ENCODE measurements at regions not wholly inside any gene's neighbourhood (a gene's known extent, or its start where the extent isn't known, plus 50 kb on each side); places are given as distances from the start of the nearest gene placed in this dataset.

GRCh38 chr2:65790676-65790935, 358.2 kb upstream of the SPRED2 start:
- TF ChIP-seq POLR2A (IDR thresholded peaks at IDR 0.05) (no peak), CTCF (IDR thresholded peaks at IDR 0.05) (no peak)
- Histone ChIP-seq H3K36me3 (replicated peaks in 1 of 2; ENCODE audit: insufficient read depth in 1 of 2, low read depth in 2 of 2) (no peaks in the 10 kb centered on the region), H3K27ac (no peak overlapping the region), H3K27me3 (no peaks in the 10 kb centered on the region), H3K4me3 (no peak overlapping the region), H3K4me1 (no peaks in the 10 kb centered on the region), H3K9me3 (no peaks in the 10 kb centered on the region)
- intact Hi-C loops (cut with DNase I): no loop called here
- DNase-seq (no peak), ATAC-seq (no peak)
- WGBS, 2 donors: 57 to 80% methylated on average over 2 of the region's 2 CpGs

- Histone ChIP-seq H3K9me3 (no peaks in the 10 kb centered on the region), H3K27me3 (no peaks in the 10 kb centered on the region), H3K4me1 (no peaks in the 10 kb centered on the region), H3K36me3 (replicated peaks in 1 of 2; ENCODE audit: insufficient read depth in 1 of 2, low read depth in 2 of 2) (no peaks in the 10 kb centered on the region), H3K4me3 (no peak overlapping the region), H3K27ac (no peak overlapping the region)
- no peak for DNase-seq
- ATAC-seq: no peak
- TF ChIP-seq CTCF (IDR thresholded peaks at IDR 0.05) (no peak), POLR2A (IDR thresholded peaks at IDR 0.05) (no peak)
- 83 to 87% methylated on average over 29 to 30 of the region's 30 CpGs for WGBS, 2 donors
- intact Hi-C loops (cut with DNase I): no loop called here
Observed at GRCh38 chr2:65789923-65790675, 357.7 kb upstream of the SPRED2 start.

- Histone ChIP-seq H3K36me3 (replicated peaks in 1 of 2; ENCODE audit: insufficient read depth in 1 of 2, low read depth in 2 of 2) (no peaks in the 10 kb centered on the region), H3K27ac (no peak overlapping the region), H3K27me3 (no peaks in the 10 kb centered on the region), H3K4me1 (no peaks in the 10 kb centered on the region), H3K4me3 (no peak overlapping the region), H3K9me3 (no peaks in the 10 kb centered on the region)
- 60 to 67% methylated on average over 5 of the region's 5 CpGs for WGBS, 2 donors
- ATAC-seq (no peak), DNase-seq (no peak)
- TF ChIP-seq POLR2A (IDR thresholded peaks at IDR 0.05) (no peak), CTCF (IDR thresholded peaks at IDR 0.05) (no peak)
- intact Hi-C loops (cut with DNase I): no loop called here
Observed at GRCh38 chr2:65788556-65788955, 356.2 kb upstream of the SPRED2 start.

GRCh38 chr2:65786765-65787164, 354.4 kb upstream of the SPRED2 start:
- DNase-seq (no peak), ATAC-seq (no peak)
- 53 to 65% methylated on average over 1 of the region's 1 CpG for WGBS, 2 donors
- no peaks in the 10 kb centered on the region for H3K27me3 ChIP-seq
- H3K36me3 ChIP-seq (replicated peaks in 1 of 2; ENCODE audit: insufficient read depth in 1 of 2, low read depth in 2 of 2): no peaks in the 10 kb centered on the region
- H3K27ac ChIP-seq: no peak overlapping the region
- TF ChIP-seq CTCF (IDR thresholded peaks at IDR 0.05): no peak
- TF ChIP-seq POLR2A (IDR thresholded peaks at IDR 0.05): no peak
- no peaks in the 10 kb centered on the region for H3K9me3 ChIP-seq
- intact Hi-C loops (cut with DNase I): no loop called here
- no peaks in the 10 kb centered on the region for H3K4me1 ChIP-seq
- H3K4me3 ChIP-seq: no peak overlapping the region

- Histone ChIP-seq H3K4me3 (no peak overlapping the region), H3K27ac (no peak overlapping the region), H3K9me3 (no peaks in the 10 kb centered on the region), H3K27me3 (no peaks in the 10 kb centered on the region), H3K36me3 (replicated peaks in 1 of 2; ENCODE audit: insufficient read depth in 1 of 2, low read depth in 2 of 2) (no peaks in the 10 kb centered on the region), H3K4me1 (no peaks in the 10 kb centered on the region)
- TF ChIP-seq CTCF (IDR thresholded peaks at IDR 0.05) (no peak), POLR2A (IDR thresholded peaks at IDR 0.05) (no peak)
- intact Hi-C loops (cut with DNase I): no loop called here
- ATAC-seq: no peak
- no peak for DNase-seq
- WGBS, 2 donors: 65 to 69% methylated on average over 2 of the region's 2 CpGs
Observed at GRCh38 chr2:65786007-65786717, 353.8 kb upstream of the SPRED2 start.
